VCaP (cell line): ENCODE measurements at regions not wholly inside any gene's neighbourhood (a gene's known extent, or its start where the extent isn't known, plus 50 kb on each side); places are given as distances from the start of the nearest gene placed in this dataset.

Source experiments
- H3K27ac ChIP-seq: fragments of 450-650 bp; 2 replicates; pipeline ENCODE4 v1.5.1; 2017
- CTCF ChIP-seq: fragments of 450-650 bp; conservative IDR thresholded peaks from 2 replicates; pipeline ENCODE4 v1.5.1; 2017; ENCODE audit warnings: mild to moderate bottlenecking, moderate library complexity

- no peak overlapping the region for H3K27ac ChIP-seq
- TF ChIP-seq CTCF: no peak
Observed at GRCh38 chr4:186449954-186450353, 105.4 kb downstream of the MTNR1A start.

DNA sequence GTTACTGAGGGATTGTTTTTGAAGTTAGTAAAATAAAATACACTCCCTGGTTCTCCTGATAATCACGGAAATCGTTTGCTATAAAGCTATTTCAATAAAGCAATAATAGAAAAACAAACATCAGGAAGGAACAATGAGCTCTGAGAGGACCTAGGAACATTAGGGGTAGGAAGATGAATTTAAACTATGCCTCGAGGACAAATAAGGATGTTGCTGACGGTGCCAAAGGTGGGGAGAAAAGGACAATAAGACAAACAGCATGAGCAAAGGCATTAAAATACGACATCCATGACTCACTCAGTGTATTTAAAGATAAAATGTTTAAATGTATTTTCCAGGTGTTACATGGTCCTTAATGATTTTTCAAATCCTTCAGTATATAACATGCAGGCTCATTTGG, 110.3 kb downstream of the MTNR1A start:
- H3K27ac ChIP-seq: peak overlapping the region; percentile 80
- TF ChIP-seq CTCF: no peak

- H3K27ac ChIP-seq: no peak overlapping the region
Observed at GRCh38 chr4:186441502-186441901, 113.9 kb downstream of the MTNR1A start.

GRCh38 chr4:186428481-186428880, 126.9 kb downstream of the MTNR1A start:
- no peak for TF ChIP-seq CTCF
- no peak overlapping the region for H3K27ac ChIP-seq

More at GRCh38 chr4:186441502-186441901, 113.9 kb downstream of the MTNR1A start:
- no peak for TF ChIP-seq CTCF

- no peak for TF ChIP-seq CTCF
Observed at GRCh38 chr4:186424745-186425144, 130.6 kb downstream of the MTNR1A start.

DNA sequence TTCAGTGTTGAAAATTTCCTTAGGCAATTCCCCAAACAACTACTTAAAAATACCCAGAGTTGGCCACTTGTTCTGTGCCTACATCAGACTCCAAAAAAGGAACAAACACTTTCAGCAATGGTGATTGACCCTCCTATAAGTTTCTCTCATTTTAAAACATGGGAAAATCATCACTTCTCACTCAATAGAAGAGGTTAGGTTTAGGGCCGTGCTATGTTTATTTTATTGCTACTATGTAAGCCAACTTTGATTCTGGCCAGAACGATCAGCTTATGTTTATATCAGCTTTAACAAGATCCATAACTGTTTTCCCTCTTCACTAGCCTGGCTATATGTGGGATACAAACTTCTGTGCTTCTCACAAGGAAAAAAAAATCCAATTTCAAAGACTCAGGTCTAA, 133.1 kb downstream of the MTNR1A start:
- no peak for TF ChIP-seq CTCF
- H3K27ac ChIP-seq: peak overlapping the region; percentile 46; the same call in 1 of the 2 replicates

More at GRCh38 chr4:186424745-186425144, 130.6 kb downstream of the MTNR1A start:
- no peak overlapping the region for H3K27ac ChIP-seq

DNA sequence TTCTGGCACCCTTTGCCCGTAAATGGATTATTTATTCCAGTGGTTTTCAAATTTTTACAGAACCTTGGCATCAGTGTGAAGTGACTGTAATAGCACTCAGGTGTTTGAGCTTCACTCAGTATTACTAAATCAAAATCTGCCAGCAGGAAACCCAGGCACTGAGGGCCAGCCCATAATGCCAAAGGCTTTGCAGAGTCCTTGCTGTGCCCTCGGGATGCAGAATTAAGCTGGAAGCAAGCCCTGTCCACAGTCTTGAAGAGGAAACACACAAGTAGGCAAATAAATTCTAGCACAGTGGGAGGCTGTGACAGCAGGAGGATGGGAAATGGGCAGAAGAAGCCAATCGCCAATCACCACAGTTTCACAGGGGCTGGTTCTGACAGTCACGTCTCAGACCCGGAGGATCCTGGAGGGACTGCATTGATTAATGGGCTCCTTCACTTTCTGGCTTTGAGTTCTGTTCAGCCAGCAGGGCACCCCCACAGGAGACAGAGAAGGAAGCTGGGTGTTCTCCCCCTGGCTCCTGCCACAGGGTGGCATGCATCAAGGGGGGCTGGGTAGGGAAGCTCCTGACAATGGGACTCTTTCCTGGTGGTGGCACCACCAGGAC, 138.8 kb downstream of the MTNR1A start:
- peak overlapping the region; percentile 22; the same call in 1 of the 2 replicates for H3K27ac ChIP-seq
- TF ChIP-seq CTCF: no peak
